HEK293 (cell line): ENCODE measurements at regions not wholly inside any gene's neighbourhood (a gene's known extent, or its start where the extent isn't known, plus 50 kb on each side); places are given as distances from the start of the nearest gene placed in this dataset.

Experiments used
- CTCF ChIA-PET: fragments of 350-600 bp; formaldehyde crosslinking; extraction: SDS; loops from one replicate; lab custom pipeline; 2021; ENCODE audit warnings: antibody characterized with exemption; lab: Yijun Ruan, JAX
- POLR2A ChIA-PET: fragments of 300-600 bp; formaldehyde crosslinking; extraction: SDS; loops from one replicate; lab custom pipeline; 2020; ENCODE audit warnings: antibody characterized with exemption, inconsistent platforms; lab: Yijun Ruan, JAX
- H3K27ac ChIP-seq: fragments of 200-500 bp; sonication (Bioruptor generic); 2 replicates; pipeline ENCODE4 v1.5.1; 2014; ENCODE audit warnings: low read depth, low read length, control low read depth, inconsistent platforms; ENCODE audit errors: extremely low read depth
- H3K36me3 ChIP-seq, 2 experiments: fragments of 200-500 bp in 1 of 2; sonication (Bioruptor generic) in 1 of 2; 1 replicate in 1 of 2; 2 replicates in 1 of 2; pipeline ENCODE4 v1.5.1; 2014 to 2017; ENCODE audit warnings: inconsistent platforms in 2 of 2, low read length in 2 of 2; ENCODE audit not compliant: control insufficient read depth in 2 of 2, insufficient read depth in 1 of 2
- H3K4me1 ChIP-seq: fragments of 200-500 bp; sonication (Bioruptor generic); 2 replicates; pipeline ENCODE4 v1.5.1; 2014; ENCODE audit warnings: mild to moderate bottlenecking, low read length, inconsistent platforms; ENCODE audit not compliant: control insufficient read depth, insufficient read depth
- H3K4me3 ChIP-seq: 2 replicates; pipeline ENCODE4 v1.5.1; 2011; ENCODE audit warnings: low read depth, mild to moderate bottlenecking, control low read depth, low read length, moderate library complexity
- H3K9me3 ChIP-seq: fragments of 200-500 bp; sonication (Bioruptor generic); 2 replicates; pipeline ENCODE4 v1.5.1; 2014; ENCODE audit warnings: low read depth, low read length, inconsistent platforms; ENCODE audit not compliant: control insufficient read depth, insufficient read depth
- BCL11B ChIP-seq: fragments of 450-650 bp; formaldehyde crosslinking; IDR thresholded peaks from 2 replicates; pipeline ENCODE4 v1.5.1; 2016; ENCODE audit warnings: low read depth, missing biosample characterization, missing genetic modification characterization
- CTCF ChIP-seq: fragments of 450-650 bp; formaldehyde crosslinking; IDR thresholded peaks from 2 replicates; pipeline ENCODE4 v1.5.1; 2016; ENCODE audit warnings: missing biosample characterization, missing genetic modification characterization
- KLF1 ChIP-seq: fragments of 450-650 bp; formaldehyde crosslinking; IDR thresholded peaks from 2 replicates; pipeline ENCODE4 v1.5.1; 2016; ENCODE audit warnings: missing biosample characterization, missing genetic modification characterization
- KLF9 ChIP-seq: fragments of 450-650 bp; formaldehyde crosslinking; IDR thresholded peaks from 2 replicates; pipeline ENCODE4 v1.5.1; 2016; ENCODE audit warnings: missing biosample characterization, missing genetic modification characterization, low read depth
- PRDM1 ChIP-seq: fragments of 450-650 bp; formaldehyde crosslinking; IDR thresholded peaks from 2 replicates; pipeline ENCODE4; 2016; ENCODE audit warnings: missing biosample characterization, missing genetic modification characterization
- REPIN1 ChIP-seq: fragments of 450-650 bp; formaldehyde crosslinking; IDR thresholded peaks from 2 replicates; pipeline ENCODE4 v1.5.1; 2017; ENCODE audit warnings: missing biosample characterization, missing genetic modification characterization, low read depth
- ZFP69B ChIP-seq: fragments of 450-650 bp; formaldehyde crosslinking; IDR thresholded peaks from 2 replicates; pipeline ENCODE4 v1.5.1; 2016; ENCODE audit warnings: missing biosample characterization, missing genetic modification characterization
- ZIC2 ChIP-seq: fragments of 450-650 bp; formaldehyde crosslinking; IDR thresholded peaks from 2 replicates; pipeline ENCODE4 v1.5.1; 2016; ENCODE audit warnings: missing biosample characterization, missing genetic modification characterization
- ZNF175 ChIP-seq: fragments of 450-650 bp; formaldehyde crosslinking; IDR thresholded peaks from 2 replicates; pipeline ENCODE4 v1.5.1; 2016; ENCODE audit warnings: missing biosample characterization, missing genetic modification characterization
- ZNF2 ChIP-seq: fragments of 450-650 bp; formaldehyde crosslinking; IDR thresholded peaks from 2 replicates; pipeline ENCODE4 v1.5.1; 2016; ENCODE audit warnings: missing biosample characterization, missing genetic modification characterization
- ZNF24 ChIP-seq: fragments of 450-650 bp; formaldehyde crosslinking; IDR thresholded peaks from 2 replicates; pipeline ENCODE4 v1.5.1; 2016; ENCODE audit warnings: missing biosample characterization, missing genetic modification characterization
- ZNF292 ChIP-seq: fragments of 450-650 bp; formaldehyde crosslinking; IDR thresholded peaks from 2 replicates; pipeline ENCODE4 v1.5.1; 2016; ENCODE audit warnings: low read depth, missing biosample characterization, missing genetic modification characterization, borderline replicate concordance
- ZNF311 ChIP-seq: fragments of 450-650 bp; formaldehyde crosslinking; IDR thresholded peaks from 2 replicates; pipeline ENCODE4 v1.5.1; 2017; ENCODE audit warnings: missing biosample characterization, missing genetic modification characterization, borderline replicate concordance
- ZNF335 ChIP-seq: fragments of 450-650 bp; formaldehyde crosslinking; conservative IDR thresholded peaks from 2 replicates; pipeline ENCODE4 v1.5.1; 2016; ENCODE audit warnings: missing biosample characterization, missing genetic modification characterization
- ZNF394 ChIP-seq: fragments of 450-650 bp; formaldehyde crosslinking; IDR thresholded peaks from 2 replicates; pipeline ENCODE4 v1.5.1; 2016; ENCODE audit warnings: missing biosample characterization, missing genetic modification characterization, mild to moderate bottlenecking, moderate library complexity, borderline replicate concordance
- ZNF426 ChIP-seq: fragments of 450-650 bp; formaldehyde crosslinking; IDR thresholded peaks from 2 replicates; pipeline ENCODE4 v1.5.1; 2017; ENCODE audit warnings: missing biosample characterization, missing genetic modification characterization, mild to moderate bottlenecking, inconsistent platforms, moderate library complexity
- ZNF501 ChIP-seq: fragments of 450-650 bp; formaldehyde crosslinking; IDR thresholded peaks from 2 replicates; pipeline ENCODE4 v1.5.1; 2016; ENCODE audit warnings: missing biosample characterization, missing genetic modification characterization
- ZNF548 ChIP-seq: fragments of 450-650 bp; formaldehyde crosslinking; IDR thresholded peaks from 2 replicates; pipeline ENCODE4 v1.5.1; 2016; ENCODE audit warnings: missing biosample characterization, missing genetic modification characterization
- ZNF560 ChIP-seq: fragments of 450-650 bp; formaldehyde crosslinking; IDR thresholded peaks from 2 replicates; pipeline ENCODE4 v1.5.1; 2017; ENCODE audit warnings: missing biosample characterization, missing genetic modification characterization, borderline replicate concordance
- ZNF660 ChIP-seq: fragments of 450-650 bp; IDR thresholded peaks from 2 replicates; pipeline ENCODE4 v1.5.1; 2018; ENCODE audit warnings: missing biosample characterization, mild to moderate bottlenecking, missing genetic modification characterization
- ZNF791 ChIP-seq: fragments of 450-650 bp; formaldehyde crosslinking; IDR thresholded peaks from 2 replicates; pipeline ENCODE4 v1.5.1; 2016; ENCODE audit warnings: missing biosample characterization, missing genetic modification characterization
- ZNF837 ChIP-seq: fragments of 450-650 bp; formaldehyde crosslinking; IDR thresholded peaks from 2 replicates; pipeline ENCODE4 v1.5.1; 2016; ENCODE audit warnings: missing biosample characterization, missing genetic modification characterization
- ZNF843 ChIP-seq: fragments of 450-650 bp; formaldehyde crosslinking; IDR thresholded peaks from 2 replicates; pipeline ENCODE4 v1.5.1; 2016; ENCODE audit warnings: missing biosample characterization, missing genetic modification characterization
- ZSCAN18 ChIP-seq: fragments of 450-650 bp; formaldehyde crosslinking; IDR thresholded peaks from 2 replicates; pipeline ENCODE4 v1.5.1; 2016; ENCODE audit warnings: missing biosample characterization, missing genetic modification characterization
- TF ChIP-seq, protein P1 (sequence below): fragments of 450-650 bp; formaldehyde crosslinking; IDR thresholded peaks from 2 replicates; pipeline ENCODE4 v1.5.0; 2017; ENCODE audit warnings: missing biosample characterization, missing genetic modification characterization, borderline replicate concordance
- TF ChIP-seq, protein P2 (sequence below): fragments of 450-650 bp; formaldehyde crosslinking; IDR thresholded peaks from 2 replicates; pipeline ENCODE4 v1.5.1; 2016; ENCODE audit warnings: missing biosample characterization, missing genetic modification characterization

GRCh38 chr6:48233063-48233462 is 122.1 kb upstream of the PTCHD4 start (continued):
- no peak for TF ChIP-seq ZNF175 (tag by site-specific recombination)
- TF ChIP-seq, protein P1, sequence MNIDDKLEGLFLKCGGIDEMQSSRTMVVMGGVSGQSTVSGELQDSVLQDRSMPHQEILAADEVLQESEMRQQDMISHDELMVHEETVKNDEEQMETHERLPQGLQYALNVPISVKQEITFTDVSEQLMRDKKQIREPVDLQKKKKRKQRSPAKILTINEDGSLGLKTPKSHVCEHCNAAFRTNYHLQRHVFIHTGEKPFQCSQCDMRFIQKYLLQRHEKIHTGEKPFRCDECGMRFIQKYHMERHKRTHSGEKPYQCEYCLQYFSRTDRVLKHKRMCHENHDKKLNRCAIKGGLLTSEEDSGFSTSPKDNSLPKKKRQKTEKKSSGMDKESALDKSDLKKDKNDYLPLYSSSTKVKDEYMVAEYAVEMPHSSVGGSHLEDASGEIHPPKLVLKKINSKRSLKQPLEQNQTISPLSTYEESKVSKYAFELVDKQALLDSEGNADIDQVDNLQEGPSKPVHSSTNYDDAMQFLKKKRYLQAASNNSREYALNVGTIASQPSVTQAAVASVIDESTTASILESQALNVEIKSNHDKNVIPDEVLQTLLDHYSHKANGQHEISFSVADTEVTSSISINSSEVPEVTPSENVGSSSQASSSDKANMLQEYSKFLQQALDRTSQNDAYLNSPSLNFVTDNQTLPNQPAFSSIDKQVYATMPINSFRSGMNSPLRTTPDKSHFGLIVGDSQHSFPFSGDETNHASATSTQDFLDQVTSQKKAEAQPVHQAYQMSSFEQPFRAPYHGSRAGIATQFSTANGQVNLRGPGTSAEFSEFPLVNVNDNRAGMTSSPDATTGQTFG (tag by site-specific recombination), result no peak

- no peaks in the 10 kb centered on the region for H3K36me3 ChIP-seq
- no peaks in the 10 kb centered on the region for H3K9me3 ChIP-seq
- no peak overlapping the region for H3K4me3 ChIP-seq
- no peaks in the 10 kb centered on the region for H3K4me1 ChIP-seq
- ChIA-PET POLR2A (no interaction called here), CTCF (no interaction called here)
- TF ChIP-seq ZNF426 (tag by site-specific recombination) (no peak), ZNF548 (tag by site-specific recombination) (no peak), KLF9 (tag by site-specific recombination) (no peak), ZNF501 (tag by site-specific recombination) (no peak)
- H3K27ac ChIP-seq, result no peak overlapping the region
Observed at GRCh38 chr6:48229841-48230240, 118.8 kb upstream of the PTCHD4 start.

DNA sequence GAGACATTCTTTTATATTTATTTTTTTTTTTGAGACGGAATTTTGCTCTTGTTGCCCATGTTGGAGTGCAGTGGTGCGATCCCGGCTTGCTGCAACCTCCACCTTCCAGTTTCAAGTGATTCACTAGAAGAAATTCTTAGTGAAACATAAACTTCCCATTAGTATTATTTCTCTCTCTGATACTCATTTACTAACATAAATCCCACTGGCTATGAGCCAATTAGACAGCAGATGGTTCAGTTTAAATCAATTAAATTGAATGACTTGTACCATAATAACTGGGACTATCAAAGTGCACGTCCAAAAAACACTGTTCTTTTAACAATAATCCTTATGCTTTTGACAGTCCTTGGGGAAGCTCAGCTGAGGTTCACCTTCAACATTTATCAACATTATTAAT is 111.2 kb upstream of the PTCHD4 start:
- ChIA-PET CTCF (no interaction called here), POLR2A (no interaction called here)
- TF ChIP-seq ZNF560 (tag by site-specific recombination), result no peak
- no peak for TF ChIP-seq ZNF394
- no peak for TF ChIP-seq BCL11B (tag by site-specific recombination)
- no peak for TF ChIP-seq PRDM1
- TF ChIP-seq ZNF335, result no peak
- TF ChIP-seq, protein P2, sequence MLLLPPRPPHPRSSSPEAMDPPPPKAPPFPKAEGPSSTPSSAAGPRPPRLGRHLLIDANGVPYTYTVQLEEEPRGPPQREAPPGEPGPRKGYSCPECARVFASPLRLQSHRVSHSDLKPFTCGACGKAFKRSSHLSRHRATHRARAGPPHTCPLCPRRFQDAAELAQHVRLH (tag by site-specific recombination), result no peak
- TF ChIP-seq CTCF (tag by site-specific recombination), result no peak
- TF ChIP-seq ZNF24 (tag by site-specific recombination), result no peak
- TF ChIP-seq REPIN1, result no peak

GRCh38 chr6:48213076-48213788 is 102.2 kb upstream of the PTCHD4 start:
- CTCF ChIA-PET, result interaction anchor here (0.6 kb wide), 1 partner anchor 120 kb away, joined by 3 read pairs; no protein-coding TSS in a partner anchor
- TF ChIP-seq ZNF311 (tag by site-specific recombination), result no peak
- no peak for TF ChIP-seq ZNF791 (tag by site-specific recombination)
- TF ChIP-seq ZSCAN18 (tag by site-specific recombination), result no peak
- TF ChIP-seq ZNF843 (tag by site-specific recombination), result no peak
- no peak for TF ChIP-seq ZNF394
- no peak for TF ChIP-seq ZIC2 (tag by site-specific recombination)
- TF ChIP-seq ZNF548 (tag by site-specific recombination), result no peak
- no peak for TF ChIP-seq ZFP69B (tag by site-specific recombination)
- no peak for TF ChIP-seq ZNF660 (tag by site-specific recombination)
- TF ChIP-seq ZNF837, result no peak
- no peak for TF ChIP-seq ZNF2
- TF ChIP-seq ZNF292 (tag by site-specific recombination), result no peak
- no peak for TF ChIP-seq KLF1 (tag by site-specific recombination)

More for the DNA sequence above, 111.2 kb upstream of the PTCHD4 start:
- no peaks in the 10 kb centered on the region for H3K36me3 ChIP-seq
- no peak overlapping the region for H3K4me3 ChIP-seq
- no peaks in the 10 kb centered on the region for H3K4me1 ChIP-seq
- no peaks in the 10 kb centered on the region for H3K9me3 ChIP-seq
- no peak overlapping the region for H3K27ac ChIP-seq

More at GRCh38 chr6:48213076-48213788, 102.2 kb upstream of the PTCHD4 start:
- Histone ChIP-seq H3K4me1 (no peaks in the 10 kb centered on the region), H3K27ac (no peak overlapping the region), H3K9me3 (no peaks in the 10 kb centered on the region), H3K4me3 (no peak overlapping the region), H3K36me3 (no peaks in the 10 kb centered on the region)
- POLR2A ChIA-PET, result no interaction called here
